HCT116 (cell line): ENCODE measurements at regions not wholly inside any gene's neighbourhood (a gene's known extent, or its start where the extent isn't known, plus 50 kb on each side); places are given as distances from the start of the nearest gene placed in this dataset.

Experiments
- ATAC-seq: fragments of 200-7000 bp; cut with Tn5 transposase; 2 replicates; pipeline ENCODE4 v1.9.1; 2020; ENCODE audit warnings: mild to moderate bottlenecking, moderate library complexity
- BruUV-seq: library from RNA; stranded (reverse); fragments of 400-500 nt; replicated peaks from 2 replicates; lab custom pipeline; 2021; lab: Mats Ljungman, UMichigan
- CTCF ChIA-PET: fragments of 300-600 bp; sonication (Branson Sonifier 250); formaldehyde crosslinking; loops from one replicate; lab custom pipeline; 2021; ENCODE audit warnings: antibody characterized with exemption; lab: Charles Lee
- POLR2A ChIA-PET: fragments of 300-600, 350-600 bp; sonication (Branson Sonifier 250); formaldehyde crosslinking; loops from one replicate; lab custom pipeline; 2021; ENCODE audit warnings: antibody characterized with exemption; lab: Charles Lee
- RAD21 ChIA-PET, 2 experiments: fragments of 300-600 bp; sonication (Branson Sonifier 250); formaldehyde crosslinking; loops; one replicate each; lab custom pipeline; 2023; ENCODE audit warnings: low total read pairs in 2 of 2; ENCODE audit not compliant: uncharacterized antibody in 2 of 2, unreplicated experiment in 2 of 2, low non-redundant PET in 1 of 2; lab: Charles Lee
- DNase-seq: peaks from one replicate; pipeline ENCODE4 v3.0.0-alpha.2; 2010; ENCODE audit warnings: low read depth, low spot score
- H2AFZ ChIP-seq: fragments of 200-600 bp; shearing (Covaris generic), sonication (generic); 2 replicates; pipeline ENCODE4 v1.6.1; 2017; ENCODE audit warnings: low read depth, mixed run types, mixed read lengths, antibody characterized with exemption, low read length; ENCODE audit not compliant: poor library complexity, severe bottlenecking
- H3K27ac ChIP-seq: 2 replicates; pipeline ENCODE4 v1.5.1; 2012; ENCODE audit warnings: low read depth, low read length
- H3K27me3 ChIP-seq: fragments of 200-600 bp; sonication (generic); 2 replicates; pipeline ENCODE4 v1.6.1; 2016; ENCODE audit warnings: mixed run types, low read length, mixed read lengths; ENCODE audit not compliant: insufficient read depth
- H3K36me3 ChIP-seq, 2 experiments: fragments of 200-500 bp in 1 of 2; fragments of 200-600 bp in 1 of 2; sonication (Bioruptor generic) in 1 of 2; sonication (generic) in 1 of 2; 2 replicates each; pipeline versions ENCODE4 v1.5.1 to v1.6.1; 2014 to 2016; ENCODE audit warnings: low read length in 2 of 2, inconsistent platforms in 1 of 2, mixed read lengths in 1 of 2, mixed run types in 1 of 2; ENCODE audit not compliant: insufficient read depth in 2 of 2, control insufficient read depth in 1 of 2
- H3K4me1 ChIP-seq, 2 experiments: fragments of 200-600 bp in 1 of 2; sonication (generic) in 1 of 2; 2 replicates each; pipeline versions ENCODE4 v1.5.1 to v1.6.1; 2012 to 2017; ENCODE audit warnings: low read length in 2 of 2, inconsistent platforms in 1 of 2, mild to moderate bottlenecking in 1 of 2, mixed read lengths in 1 of 2, mixed run types in 1 of 2, moderate library complexity in 1 of 2; ENCODE audit not compliant: insufficient read depth in 2 of 2, control insufficient read depth in 1 of 2
- H3K4me2 ChIP-seq: fragments of 200-600 bp; sonication (generic); 2 replicates; pipeline ENCODE4 v1.6.1; 2017; ENCODE audit warnings: mixed run types, low read length, mixed read lengths
- H3K4me3 ChIP-seq, 2 experiments: fragments of 200-600 bp in 1 of 2; sonication (generic) in 1 of 2; replicated peaks in 1 of 2; 2 replicates each; pipeline ENCODE4 v1.5.1; 2011 to 2016; ENCODE audit warnings: low read length in 2 of 2, control low read depth in 1 of 2, low read depth in 1 of 2, mild to moderate bottlenecking in 1 of 2, mixed read lengths in 1 of 2, mixed run types in 1 of 2
- H3K79me2 ChIP-seq: fragments of 200-600 bp; sonication (generic); 2 replicates; pipeline ENCODE4 v1.6.1; 2017; ENCODE audit warnings: mild to moderate bottlenecking, mixed run types, low read length, moderate library complexity, mixed read lengths; ENCODE audit not compliant: insufficient read depth
- H3K9ac ChIP-seq: fragments of 200-600 bp; sonication (generic); 2 replicates; pipeline ENCODE4 v1.6.1; 2016; ENCODE audit warnings: low read length, mixed read lengths
- H3K9me2 ChIP-seq: fragments of 200-600 bp; sonication (generic), shearing (Covaris generic); 2 replicates; pipeline ENCODE4 v1.6.1; 2017; ENCODE audit warnings: mixed run types, mild to moderate bottlenecking, moderate library complexity; ENCODE audit not compliant: insufficient read depth
- H3K9me3 ChIP-seq, 2 experiments: fragments of 200-500 bp in 1 of 2; fragments of 200-600 bp in 1 of 2; sonication (Bioruptor generic) in 1 of 2; sonication (generic) in 1 of 2; 2 replicates each; pipeline ENCODE4 v1.6.1; 2014 to 2017; ENCODE audit warnings: low read length in 2 of 2, mixed read lengths in 2 of 2, inconsistent platforms in 1 of 2, low read depth in 1 of 2, mild to moderate bottlenecking in 1 of 2, mixed run types in 1 of 2, moderate library complexity in 1 of 2; ENCODE audit not compliant: control insufficient read depth in 1 of 2, insufficient read depth in 1 of 2
- H4K20me1 ChIP-seq: fragments of 200-600 bp; sonication (generic), shearing (Covaris generic); 2 replicates; pipeline ENCODE4 v1.6.1; 2017; ENCODE audit warnings: mixed run types, mild to moderate bottlenecking, moderate library complexity; ENCODE audit not compliant: insufficient read depth
- CTCF ChIP-seq, 3 experiments: fragments of 200-600 bp in 1 of 3; sonication (generic) in 1 of 3; IDR thresholded peaks in 2 of 3; conservative IDR thresholded peaks in 1 of 3; 2 replicates each; pipeline ENCODE4 v1.5.1; 2012 to 2017; ENCODE audit warnings: low read depth in 2 of 3, low read length in 2 of 3, antibody characterized with exemption in 1 of 3, borderline replicate concordance in 1 of 3, control low read depth in 1 of 3, mild to moderate bottlenecking in 1 of 3, mixed read lengths in 1 of 3, mixed run types in 1 of 3, moderate library complexity in 1 of 3; ENCODE audit not compliant: insufficient read depth in 1 of 3
- EZH2 ChIP-seq: fragments of 200-600 bp; sonication (generic); IDR thresholded peaks from 2 replicates; pipeline ENCODE4 v1.6.1; 2017; ENCODE audit warnings: antibody characterized with exemption, mixed run types
- JUND ChIP-seq: IDR thresholded peaks from 2 replicates; pipeline ENCODE4 v1.6.1; 2012
- MAX ChIP-seq: IDR thresholded peaks from 2 replicates; pipeline ENCODE4 v1.6.1; 2012
- SIN3A ChIP-seq: IDR thresholded peaks from 2 replicates; pipeline ENCODE4 v1.6.1; 2012; ENCODE audit warnings: low read depth
- SRF ChIP-seq: IDR thresholded peaks from 2 replicates; pipeline ENCODE4 v1.6.1; 2012; ENCODE audit warnings: low read depth
- TCF7L2 ChIP-seq: IDR thresholded peaks from 2 replicates; pipeline ENCODE4 v1.7.0; 2011; ENCODE audit warnings: borderline replicate concordance, inconsistent platforms; ENCODE audit not compliant: insufficient read depth, insufficient read length; ENCODE audit errors: extremely low read depth
- intact Hi-C: fragments of 100-400 bp; cut with micrococcal nuclease; formaldehyde crosslinking; loops from 2 replicates; pipeline ENCODE4 v1.10.0; 2022

GRCh38 chr11:92340839-92341238 is 116.2 kb downstream of the FAT3 start:
- POLR2A ChIA-PET = no interaction called here
- CTCF ChIA-PET = no interaction called here
- no TSS peak for BruUV-seq

More at GRCh38 chr11:92340839-92341238, 116.2 kb downstream of the FAT3 start:
- no peaks in the 10 kb centered on the region for H3K4me1 ChIP-seq
- H3K36me3 ChIP-seq = no peaks in the 10 kb centered on the region
- peaks cover 6% of the 10 kb centered on the region in 2 experiments; a peak in 2 of 4 replicates for H3K9me3 ChIP-seq
- H4K20me1 ChIP-seq = no peaks in the 10 kb centered on the region
- DNase-seq (no peak), ATAC-seq (no peak)
- intact Hi-C loops = no loop called here
- no peak overlapping the region for H3K4me3 ChIP-seq
- no peak overlapping the region for H3K4me2 ChIP-seq
- no peak overlapping the region for H3K9ac ChIP-seq
- H2AFZ ChIP-seq = no peak overlapping the region
- RAD21 ChIA-PET = no interaction called here
- H3K9me2 ChIP-seq = no peaks in the 10 kb centered on the region
- no peaks in the 10 kb centered on the region for H3K27me3 ChIP-seq
- TF ChIP-seq EZH2 (no peak), CTCF (IDR thresholded peaks at IDR 0.05 in 2 of 3, conservative IDR thresholded peaks at IDR 0.05 in 1 of 3; ENCODE audit: borderline replicate concordance in 1 of 3, insufficient read depth in 1 of 3, low read depth in 2 of 3, low read length in 2 of 3) (peak in 2 of 3 experiments; percentile 28 to 35; a peak in 3 of 6 replicates), SRF (no peak), SIN3A (no peak), JUND (no peak), MAX (no peak), TCF7L2 (no peak)
- H3K79me2 ChIP-seq = no peaks in the 10 kb centered on the region
- H3K27ac ChIP-seq = no peak overlapping the region
